HG03342 (cell line): ENCODE measurements at regions not wholly inside any gene's neighbourhood (a gene's known extent, or its start where the extent isn't known, plus 50 kb on each side); places are given as distances from the start of the nearest gene placed in this dataset.
"Not testable (repeated sequence)": the region's sequence is repeated elsewhere in the genome, so short reads cannot be mapped to it uniquely, and the experiment has no call there.

Source experiments
- ATAC-seq: cut with Tn5 transposase; IDR thresholded peaks from one replicate; pipeline ENCODE4 v1.9.1; 2021; ENCODE audit warnings: mild to moderate bottlenecking, moderate library complexity; ENCODE audit not compliant: unreplicated experiment

DNA sequence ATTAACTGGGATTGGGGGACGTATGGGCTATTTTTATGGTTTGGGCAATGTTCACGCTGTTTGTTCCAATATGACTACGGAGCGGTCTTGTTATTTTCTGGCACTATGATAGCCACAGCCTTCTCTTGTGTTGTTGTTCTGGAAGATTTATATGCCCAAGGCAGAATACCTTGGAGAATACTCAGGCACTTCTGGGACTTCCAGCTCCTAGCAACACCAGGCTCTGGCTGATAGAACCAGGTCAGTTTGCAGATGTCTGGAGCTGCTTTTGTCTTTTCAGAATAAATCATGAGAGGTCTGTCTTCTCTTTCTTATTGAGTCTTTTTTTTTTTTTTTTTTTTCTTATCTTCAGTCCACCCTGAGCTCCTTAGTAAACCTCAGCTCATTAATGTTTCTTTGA is 262.5 kb downstream of the MED10 start:
- ATAC-seq, result no peak

DNA sequence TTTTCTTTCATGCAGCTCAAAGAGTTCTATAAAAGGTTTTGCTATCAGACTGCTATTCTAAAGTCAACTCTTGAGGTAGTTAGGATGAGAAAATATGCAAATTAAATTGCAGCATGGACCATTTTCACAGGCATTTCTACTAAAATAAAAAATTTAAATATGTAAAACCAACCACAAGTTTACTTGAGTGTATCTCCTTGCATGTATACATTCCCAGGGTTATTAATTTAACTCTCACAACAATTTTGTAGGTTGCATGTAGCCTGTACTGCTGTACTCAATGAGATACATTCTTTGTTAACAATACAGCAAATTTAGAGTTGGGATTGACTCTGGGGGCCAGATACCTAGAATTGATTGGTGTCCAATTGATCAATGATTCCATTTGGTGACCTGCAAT is 265.8 kb downstream of the MED10 start:
- ATAC-seq, result no peak

- ATAC-seq, result no peak
Measured at GRCh38 chr5:6112125-6112524, 266.2 kb downstream of the MED10 start.

DNA sequence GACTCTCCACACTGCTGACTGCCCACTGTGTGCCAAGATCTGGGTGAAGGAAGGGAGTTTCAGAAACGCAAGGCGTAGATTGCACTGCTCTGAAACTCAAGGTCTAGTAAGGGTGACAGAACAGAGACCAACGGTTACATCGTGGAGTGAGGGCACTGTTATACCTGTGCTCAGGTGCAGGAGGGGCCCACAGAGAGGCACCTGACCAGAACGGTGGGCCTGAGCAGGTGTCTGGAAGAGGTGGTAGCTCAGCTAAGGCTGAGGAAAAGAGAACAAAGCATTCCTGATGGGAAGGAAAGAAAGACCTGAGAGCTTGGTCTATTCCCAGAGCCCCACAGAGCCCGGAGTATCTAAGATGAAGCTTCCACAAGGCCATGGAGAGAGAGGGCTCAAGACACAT is 267.2 kb downstream of the MED10 start:
- no peak for ATAC-seq

DNA sequence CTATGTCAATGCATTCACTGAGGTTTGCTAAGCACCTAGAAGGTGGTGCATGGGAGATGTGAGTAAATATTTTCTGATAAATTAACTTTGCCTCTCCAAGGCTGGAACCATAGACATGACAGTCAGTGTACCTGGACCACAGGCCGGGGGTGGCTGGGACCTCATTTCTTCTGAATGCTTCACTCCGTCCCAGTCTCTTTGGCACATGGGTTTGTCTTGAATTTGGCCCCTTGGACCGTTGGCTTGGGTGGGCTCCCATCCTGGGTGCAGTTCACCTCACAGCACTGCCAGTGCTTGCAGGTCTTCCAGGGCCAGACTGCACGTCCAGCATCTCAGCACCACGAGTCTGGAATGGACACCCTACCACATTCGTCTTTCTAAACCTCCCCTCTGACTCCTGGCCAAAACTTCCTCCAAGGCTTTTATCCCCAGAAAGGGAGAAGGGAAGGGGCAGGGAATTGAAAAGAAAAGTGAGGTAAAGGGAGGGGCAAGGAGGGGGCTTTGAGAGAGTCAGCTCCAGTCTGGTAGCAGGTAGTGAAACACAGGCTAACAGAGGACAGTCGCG is 267.8 kb downstream of the MED10 start:
- no peak for ATAC-seq

GRCh38 chr5:6108981-6109825 is 269.1 kb downstream of the MED10 start:
- no peak for ATAC-seq

- no peak for ATAC-seq
Measured at GRCh38 chr5:6108540-6108848, 269.9 kb downstream of the MED10 start.

GRCh38 chr5:6107675-6108539 is 270.4 kb downstream of the MED10 start:
- no peak for ATAC-seq

DNA sequence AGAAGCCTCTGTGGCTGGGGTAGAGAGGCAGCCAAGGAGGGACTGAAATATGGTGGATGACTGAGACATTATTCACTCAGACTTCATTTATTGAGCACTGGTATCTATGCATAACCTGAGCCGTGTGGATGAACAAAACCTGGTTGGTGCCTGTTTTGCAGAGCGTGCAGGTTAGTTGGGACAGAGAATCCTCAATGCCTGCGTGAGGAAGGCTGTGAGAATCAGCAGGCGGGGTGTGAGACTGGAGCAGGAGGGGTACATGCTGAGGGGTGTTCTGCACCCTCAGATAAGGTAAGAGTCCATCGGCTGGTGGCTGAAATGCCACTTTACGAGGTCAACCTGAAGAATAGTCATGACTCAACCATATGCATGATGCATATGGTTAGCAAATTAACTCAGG is 271.6 kb downstream of the MED10 start:
- ATAC-seq, result no peak

- no peak for ATAC-seq
Measured at GRCh38 chr5:6105320-6105719, 273.0 kb downstream of the MED10 start.

GRCh38 chr5:6096101-6096500 is 282.2 kb downstream of the MED10 start:
- ATAC-seq, result no peak

DNA sequence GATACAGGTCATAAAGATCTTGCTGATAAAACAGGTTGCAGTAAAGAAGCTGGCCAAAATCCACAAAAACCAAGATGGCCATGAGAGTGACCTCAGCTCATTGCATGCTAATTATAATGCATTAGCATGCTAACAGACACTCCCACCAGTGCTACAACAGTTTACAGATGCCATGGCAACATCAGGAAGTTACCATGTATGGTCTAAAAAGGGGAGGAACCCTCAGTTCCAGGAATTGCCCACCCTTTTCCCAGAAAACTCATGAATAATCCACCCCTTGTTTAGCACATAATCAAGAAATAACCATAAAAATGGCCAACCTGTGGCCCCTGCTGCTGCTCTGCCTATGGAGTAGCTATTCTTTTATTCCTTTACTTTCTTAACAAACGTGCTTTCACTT is 284.2 kb downstream of the MED10 start:
- not testable (repeated sequence) for ATAC-seq

DNA sequence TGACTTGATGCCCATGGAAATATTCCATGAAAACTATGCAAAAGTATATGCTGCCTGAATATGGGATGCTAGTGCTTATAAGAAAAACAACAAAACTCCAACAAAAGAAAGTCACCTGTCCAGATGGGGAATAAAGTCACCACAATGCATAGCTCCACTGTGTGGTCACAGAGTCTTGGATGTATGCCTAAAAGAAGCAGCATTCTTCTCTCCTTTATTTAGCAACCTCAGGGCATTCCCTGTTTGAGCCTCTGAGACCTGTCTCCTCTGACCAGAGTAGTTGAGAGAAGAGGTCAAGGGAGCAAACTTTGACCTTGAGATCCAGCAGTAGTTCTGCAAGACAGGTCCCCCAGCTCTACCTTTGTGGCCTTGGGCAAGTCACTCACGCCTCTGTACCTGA is 287.5 kb downstream of the MED10 start:
- ATAC-seq, result no peak

GRCh38 chr5:6090079-6090654 is 288.2 kb downstream of the MED10 start:
- no peak for ATAC-seq

GRCh38 chr5:6088706-6089105 is 289.6 kb downstream of the MED10 start:
- no peak for ATAC-seq

GRCh38 chr5:6087576-6087975 is 290.8 kb downstream of the MED10 start:
- ATAC-seq, result no peak

DNA sequence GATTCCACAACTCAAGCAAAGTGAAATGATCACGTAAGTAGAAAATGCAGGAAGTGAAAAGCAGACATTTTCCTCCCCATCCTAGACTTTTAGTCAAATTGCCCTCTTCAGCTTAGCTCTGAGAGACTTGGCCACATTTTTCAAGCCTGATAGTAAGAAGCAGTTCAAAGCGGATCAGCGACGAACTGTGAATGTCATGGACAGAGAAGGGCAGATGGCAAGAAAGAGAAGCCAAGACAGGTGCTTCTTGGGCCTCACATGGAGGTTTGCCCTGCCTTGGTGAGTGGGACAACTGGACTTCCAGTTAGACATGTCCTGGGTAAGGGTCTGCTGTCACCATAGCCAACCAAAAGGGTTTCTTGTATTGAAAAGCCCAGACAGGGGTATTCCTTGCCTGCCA is 291.5 kb downstream of the MED10 start:
- no peak for ATAC-seq

GRCh38 chr5:6085341-6085860 is 292.9 kb downstream of the MED10 start:
- ATAC-seq, result no peak

GRCh38 chr5:6084836-6085235 is 293.5 kb downstream of the MED10 start:
- no peak for ATAC-seq

GRCh38 chr5:6084376-6084775 is 294.0 kb downstream of the MED10 start:
- ATAC-seq, result no peak

GRCh38 chr5:6083311-6083978 is 294.9 kb downstream of the MED10 start:
- ATAC-seq, result no peak
